Activated CD8-positive, alpha-beta memory T cell treated with anti-CD3 and anti-CD28 coated beads for 36 hours (primary cell): ENCODE measurements at regions not wholly inside any gene's neighbourhood (a gene's known extent, or its start where the extent isn't known, plus 50 kb on each side); places are given as distances from the start of the nearest gene placed in this dataset.

Source experiments
- CTCF ChIA-PET: fragments of 350-600 bp; sonication (Branson Sonifier 250); formaldehyde crosslinking; loops from one replicate; lab custom pipeline; 2021; ENCODE audit warnings: antibody characterized with exemption; lab: Charles Lee
- POLR2A ChIA-PET: fragments of 350-600 bp; sonication (Branson Sonifier 250); formaldehyde crosslinking; loops from one replicate; lab custom pipeline; 2021; ENCODE audit warnings: antibody characterized with exemption; lab: Charles Lee

DNA sequence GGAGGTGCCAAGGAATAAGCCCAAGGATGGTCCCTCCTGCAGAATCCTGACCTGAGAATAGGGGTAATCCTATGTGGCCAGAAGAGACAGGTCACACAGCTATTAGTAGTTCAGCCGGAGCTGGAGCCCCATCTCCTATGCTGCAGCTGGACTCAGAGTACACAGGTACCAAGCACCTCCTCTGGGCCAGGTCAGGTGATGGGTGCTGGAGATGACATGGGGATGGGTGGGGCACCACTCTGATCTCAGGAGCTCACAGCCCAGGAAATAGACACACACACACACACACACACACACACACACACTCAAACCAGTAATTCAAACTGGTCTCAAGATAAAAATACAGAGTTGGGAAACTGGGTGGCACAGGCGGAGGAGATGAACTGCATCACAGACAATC, 54.2 kb upstream of the SSBP3 start:
- ChIA-PET CTCF (interaction anchor here (1.0 kb wide), 1 partner anchor 27 kb away, joined by 3 read pairs; no protein-coding TSS in a partner anchor), POLR2A (no interaction called here)

DNA sequence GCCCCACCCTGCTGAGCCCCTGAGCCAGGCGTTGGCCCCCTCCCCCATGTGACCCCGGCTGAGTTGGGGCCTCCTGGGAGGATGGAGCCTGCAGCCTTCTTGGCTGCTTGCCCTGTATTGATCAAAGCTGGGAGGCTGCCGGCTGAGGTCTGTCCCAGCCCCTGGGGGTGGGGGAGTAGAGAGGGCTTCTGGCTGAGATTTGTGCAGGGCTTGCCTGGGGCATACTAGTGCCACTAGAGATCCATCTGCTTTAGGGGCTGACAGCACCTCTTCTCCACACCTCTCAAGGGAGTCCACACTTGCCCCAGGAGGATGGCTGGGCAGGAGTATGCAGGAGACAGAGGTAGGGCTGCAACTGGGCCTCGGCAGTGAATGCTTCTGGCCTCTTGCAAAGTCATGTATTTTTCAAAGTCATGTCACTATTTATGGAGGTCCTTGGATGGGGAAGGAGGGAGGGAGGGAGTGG, 53.6 kb upstream of the SSBP3 start:
- ChIA-PET POLR2A (no interaction called here), CTCF (interaction anchor here (1.0 kb wide), 1 partner anchor 26 kb away, joined by 3 read pairs; no protein-coding TSS in a partner anchor)

DNA sequence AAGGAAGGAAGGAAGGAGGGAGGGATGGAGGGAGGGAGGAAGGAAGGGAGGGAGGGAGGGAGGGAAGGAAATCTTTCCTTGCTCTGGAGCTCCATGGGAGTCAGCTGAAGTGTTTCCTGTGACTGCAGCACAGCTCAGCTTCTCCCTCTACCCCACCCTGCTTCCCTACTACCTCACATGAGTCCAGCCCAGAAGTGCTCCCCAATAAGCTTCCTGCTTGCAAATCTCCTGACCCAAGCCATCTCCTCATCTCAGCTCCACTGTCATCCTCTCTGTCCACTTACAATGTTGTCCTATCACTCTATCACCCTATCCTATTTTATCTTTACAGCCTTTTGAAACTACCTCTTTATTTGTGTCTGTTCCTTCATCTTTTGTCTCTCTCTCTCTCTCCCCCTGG, 52.9 kb upstream of the SSBP3 start:
- ChIA-PET CTCF (no interaction called here), POLR2A (no interaction called here)

DNA sequence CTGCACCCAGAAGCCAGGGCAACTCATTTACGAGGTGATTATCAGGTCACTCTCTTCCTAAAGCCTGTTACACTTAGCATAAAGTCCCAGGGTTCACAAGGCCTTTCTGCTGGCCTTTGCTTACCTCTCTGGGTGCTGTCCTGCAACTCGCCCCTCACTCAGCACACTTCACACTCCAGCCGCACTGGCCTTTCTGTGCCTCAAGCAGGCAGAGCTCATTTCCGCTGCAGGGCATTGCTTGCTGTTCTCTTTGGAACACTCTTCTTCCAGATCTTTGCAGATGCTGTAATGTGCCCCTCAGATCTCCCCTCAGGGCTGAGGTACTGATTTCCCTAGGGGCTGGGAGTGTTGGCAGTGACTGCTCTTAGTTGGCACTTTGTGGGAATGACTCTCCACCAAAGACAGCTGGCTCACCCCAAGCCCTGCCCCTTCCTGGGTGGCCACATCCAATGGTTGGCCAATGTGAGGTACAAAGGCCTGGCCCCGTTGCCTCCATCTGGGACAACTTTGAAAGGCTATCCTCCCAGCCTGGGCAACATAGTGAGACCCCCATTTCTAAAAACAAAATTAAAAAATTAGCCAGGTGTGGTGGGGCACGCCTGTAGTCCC, 50.8 kb upstream of the SSBP3 start:
- POLR2A ChIA-PET: interaction anchor here (0.5 kb wide), 1 partner anchor 253 kb away, joined by 10 read pairs; no protein-coding TSS in a partner anchor
- CTCF ChIA-PET: no interaction called here

DNA sequence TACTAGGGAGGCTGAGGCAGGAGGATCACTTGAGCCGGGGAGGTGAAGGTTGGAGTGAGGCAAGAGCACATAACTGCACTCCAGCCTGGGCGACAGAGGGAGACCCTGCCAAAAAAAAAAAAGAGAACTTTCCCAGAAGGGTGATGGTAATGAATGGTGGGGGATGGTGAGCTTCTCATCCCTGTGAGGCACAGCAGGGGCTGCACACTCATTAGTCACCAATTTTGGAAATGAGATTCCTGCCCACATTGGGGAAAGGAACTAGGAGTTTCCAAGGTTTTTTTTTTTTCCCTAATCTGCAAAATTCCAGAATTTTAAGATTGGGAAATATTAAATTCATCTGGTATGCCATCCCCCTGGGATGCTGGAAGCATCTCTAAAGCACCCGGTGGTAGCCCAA, 50.2 kb upstream of the SSBP3 start:
- POLR2A ChIA-PET: no interaction called here
- CTCF ChIA-PET: no interaction called here
